Kidney (tissue), 13 donors: ENCODE measurements at regions not wholly inside any gene's neighbourhood (a gene's known extent, or its start where the extent isn't known, plus 50 kb on each side); places are given as distances from the start of the nearest gene placed in this dataset.

ENCODE experiments used
- DNase-seq, 5 donors: peaks; one replicate each; pipeline ENCODE4 v3.0.0-alpha.2; 2013 to 2020
- FAIRE-seq: peaks from 2 replicates; lab custom pipeline; 2012; peaks lifted over from hg19 to GRCh38; lab: Jason Lieb, UNC
- H3K27ac ChIP-seq, 2 donors: one replicate each; pipeline ENCODE4 v1.7.0; 2013; ENCODE audit warnings: low read depth in 2 of 2, low read length in 2 of 2, inconsistent platforms in 1 of 2
- H3K27me3 ChIP-seq: one replicate; pipeline ENCODE4 v1.7.1; 2013; ENCODE audit warnings: low read length, inconsistent platforms; ENCODE audit not compliant: control insufficient read depth, insufficient read depth
- H3K36me3 ChIP-seq, 3 donors: one replicate each; pipeline versions ENCODE4 v1.7.0 to v1.7.1; 2013; ENCODE audit warnings: low read length in 3 of 3, control low read depth in 1 of 3, inconsistent platforms in 1 of 3; ENCODE audit not compliant: insufficient read depth in 3 of 3, control insufficient read depth in 2 of 3
- H3K4me1 ChIP-seq, 3 donors: one replicate each; pipeline versions ENCODE4 v1.7.0 to v1.7.1; 2013; ENCODE audit warnings: low read length in 3 of 3, inconsistent platforms in 1 of 3, low read depth in 1 of 3; ENCODE audit not compliant: control insufficient read depth in 2 of 3, insufficient read depth in 2 of 3
- H3K4me3 ChIP-seq, 3 donors: one replicate each; pipeline versions ENCODE4 v1.7.0 to v1.8.1; 2013; ENCODE audit warnings: low read length in 3 of 3, control low read depth in 1 of 3, inconsistent platforms in 1 of 3
- H3K9ac ChIP-seq, 3 donors: one replicate each; pipeline versions ENCODE4 v1.7.0 to v1.7.1; 2013; ENCODE audit warnings: low read length in 3 of 3, control low read depth in 1 of 3, inconsistent platforms in 1 of 3
- H3K9me3 ChIP-seq, 3 donors: one replicate each; pipeline versions ENCODE4 v1.7.0 to v1.7.1; 2013; ENCODE audit warnings: low read length in 3 of 3, control low read depth in 1 of 3, inconsistent platforms in 1 of 3; ENCODE audit not compliant: control insufficient read depth in 2 of 3, insufficient read depth in 1 of 3
- intact Hi-C: fragments of 100-400 bp; cut with DNase I; formaldehyde crosslinking; loops from one replicate; pipeline ENCODE4 v1.11.1; 2022
- TF ChIP-seq, protein P1 (sequence below): IDR thresholded peaks from 3 replicates; pipeline ENCODE4 v1.5.1; 2012; ENCODE audit warnings: mild to moderate bottlenecking, moderate library complexity, borderline replicate concordance; ENCODE audit not compliant: insufficient read depth; ENCODE audit errors: extremely low read depth
- donor health status: control.
- donor health status: control.
- donor health status: control.
- donor health status: control.
- donor health status: control.
- donor health status: DM: yes; HTN: yes; CAD: no.
- donor health status: Normal renal cell carcinoma (clear cell type).

DNA sequence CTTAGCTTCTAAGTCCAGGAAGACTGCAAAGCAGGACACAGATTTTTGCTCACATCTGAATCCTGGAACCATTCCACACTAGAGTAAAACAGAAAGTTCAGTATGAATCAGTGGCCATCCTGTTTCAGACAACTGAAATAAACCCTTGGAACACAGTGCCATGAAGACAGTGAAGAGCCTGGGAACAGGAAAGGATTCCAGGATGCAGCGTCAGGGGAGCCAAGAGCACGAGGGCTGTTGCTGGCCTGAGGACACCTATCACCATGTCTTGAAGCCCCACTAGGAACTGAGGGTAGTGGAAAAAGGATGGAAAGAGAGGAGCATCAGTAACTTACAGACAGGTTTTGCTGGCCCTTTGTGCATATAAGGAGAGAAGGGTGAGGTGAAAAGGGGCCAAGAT lies 115.3 kb upstream of the FSTL4 start:
- H3K36me3 ChIP-seq, result no peaks in the 10 kb centered on the region

DNA sequence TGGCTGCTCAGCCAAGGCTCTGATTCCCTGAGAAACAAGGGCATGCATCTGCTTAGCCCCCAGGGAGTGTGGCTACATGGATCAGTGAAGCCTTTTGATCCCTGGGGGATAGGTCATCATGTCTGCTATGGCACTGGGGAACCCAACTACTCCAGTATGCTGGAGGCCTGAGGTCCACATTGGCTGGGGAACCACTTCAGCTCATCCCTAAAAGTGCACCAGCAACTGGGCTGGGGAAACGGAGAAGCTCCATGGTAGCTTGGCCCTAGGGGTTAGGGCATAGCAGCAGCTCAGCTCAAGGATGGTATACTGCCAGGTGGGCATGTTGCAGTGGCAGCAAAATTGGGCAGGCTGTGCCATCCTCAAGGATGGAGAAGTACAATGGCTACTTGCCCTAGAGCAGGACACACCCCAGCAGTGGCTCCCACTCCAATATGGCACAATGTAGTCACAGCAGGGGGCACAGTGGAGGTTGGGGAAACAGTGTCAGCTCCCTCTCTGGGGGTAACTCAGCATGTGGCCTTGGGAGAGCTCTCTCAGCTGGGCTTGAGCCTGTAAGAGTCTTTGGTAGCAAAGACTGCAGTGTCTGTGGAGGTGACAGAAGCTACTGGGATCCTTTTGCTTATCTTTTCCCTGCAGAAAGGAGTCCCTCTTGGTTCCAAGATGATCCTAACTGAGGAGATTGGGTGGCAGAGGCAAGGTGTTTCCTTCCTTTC lies 111.5 kb upstream of the FSTL4 start:
- peaks cover 0 to 11% (median 6%) of the 10 kb centered on the region in 3 donors for H3K9me3 ChIP-seq
- no peaks in the 10 kb centered on the region for H3K4me1 ChIP-seq
- H3K9ac ChIP-seq, result no peak overlapping the region
- no peak overlapping the region for H3K4me3 ChIP-seq
- FAIRE-seq (no peak), DNase-seq (peak in 1 of 5 donors; percentile 4)
- TF ChIP-seq, protein P1, sequence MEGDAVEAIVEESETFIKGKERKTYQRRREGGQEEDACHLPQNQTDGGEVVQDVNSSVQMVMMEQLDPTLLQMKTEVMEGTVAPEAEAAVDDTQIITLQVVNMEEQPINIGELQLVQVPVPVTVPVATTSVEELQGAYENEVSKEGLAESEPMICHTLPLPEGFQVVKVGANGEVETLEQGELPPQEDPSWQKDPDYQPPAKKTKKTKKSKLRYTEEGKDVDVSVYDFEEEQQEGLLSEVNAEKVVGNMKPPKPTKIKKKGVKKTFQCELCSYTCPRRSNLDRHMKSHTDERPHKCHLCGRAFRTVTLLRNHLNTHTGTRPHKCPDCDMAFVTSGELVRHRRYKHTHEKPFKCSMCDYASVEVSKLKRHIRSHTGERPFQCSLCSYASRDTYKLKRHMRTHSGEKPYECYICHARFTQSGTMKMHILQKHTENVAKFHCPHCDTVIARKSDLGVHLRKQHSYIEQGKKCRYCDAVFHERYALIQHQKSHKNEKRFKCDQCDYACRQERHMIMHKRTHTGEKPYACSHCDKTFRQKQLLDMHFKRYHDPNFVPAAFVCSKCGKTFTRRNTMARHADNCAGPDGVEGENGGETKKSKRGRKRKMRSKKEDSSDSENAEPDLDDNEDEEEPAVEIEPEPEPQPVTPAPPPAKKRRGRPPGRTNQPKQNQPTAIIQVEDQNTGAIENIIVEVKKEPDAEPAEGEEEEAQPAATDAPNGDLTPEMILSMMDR, result no peak
- no peaks in the 10 kb centered on the region for H3K27me3 ChIP-seq
- no peak overlapping the region for H3K27ac ChIP-seq
- no peaks in the 10 kb centered on the region for H3K36me3 ChIP-seq
- intact Hi-C loops, result no loop called here

More for the DNA sequence above, 115.3 kb upstream of the FSTL4 start:
- Histone ChIP-seq H3K27ac (no peak overlapping the region), H3K9ac (no peak overlapping the region), H3K9me3 (no peaks in the 10 kb centered on the region), H3K27me3 (no peaks in the 10 kb centered on the region), H3K4me1 (no peaks in the 10 kb centered on the region), H3K4me3 (no peak overlapping the region)
- DNase-seq, result peak in 1 of 5 donors; percentile 8
- intact Hi-C loops, result no loop called here
- TF ChIP-seq, protein P1, result no peak
- no peak for FAIRE-seq

DNA sequence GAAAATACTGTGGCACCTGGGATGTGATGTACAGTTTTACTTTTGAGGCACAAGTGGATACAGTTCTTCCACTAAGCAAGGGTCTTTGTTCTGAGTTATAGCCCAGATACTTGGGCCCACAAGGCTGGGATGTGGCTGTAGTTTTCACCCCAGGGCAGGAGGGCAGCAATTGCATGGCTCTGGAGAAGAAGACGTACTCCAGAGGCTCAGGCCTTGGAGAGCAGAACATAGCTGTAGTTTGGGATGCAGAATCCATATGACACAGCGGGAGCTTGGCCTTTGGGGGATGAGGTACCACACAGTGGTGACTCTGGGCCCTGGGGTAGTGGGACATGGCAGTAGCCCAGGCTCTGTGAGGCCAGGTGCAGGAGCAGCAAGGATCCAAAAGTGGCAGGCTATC lies 110.8 kb upstream of the FSTL4 start:
- intact Hi-C loops, result no loop called here
- no peaks in the 10 kb centered on the region for H3K4me1 ChIP-seq
- TF ChIP-seq, protein P1, result no peak

More for the DNA sequence above, 110.8 kb upstream of the FSTL4 start:
- no peaks in the 10 kb centered on the region for H3K27me3 ChIP-seq
- H3K9ac ChIP-seq, result no peak overlapping the region
- peaks cover 0 to 11% (median 6%) of the 10 kb centered on the region in 3 donors for H3K9me3 ChIP-seq
- no peak overlapping the region for H3K4me3 ChIP-seq
- no peaks in the 10 kb centered on the region for H3K36me3 ChIP-seq
- no peak for DNase-seq
- no peak for FAIRE-seq
- H3K27ac ChIP-seq, result no peak overlapping the region
